ENCODE measurements at regions not wholly inside any gene's neighbourhood (a gene's known extent, or its start where the extent isn't known, plus 50 kb on each side); places are given as distances from the start of the nearest gene placed in this dataset.

GRCh38 chr1:40914927-40915569 lies 52.9 kb upstream of the CITED4 start:
- DNase-seq = peak in 1 of 56 donors; percentile 39

- DNase-seq = peak in 12 of 56 donors; percentile 4 to 68 (median 16)
Observed at GRCh38 chr1:40915581-40915980, 53.4 kb upstream of the CITED4 start.

GRCh38 chr1:40917995-40918711 lies 56.0 kb upstream of the CITED4 start:
- DNase-seq = no peak

GRCh38 chr1:40919475-40920011 lies 57.4 kb upstream of the CITED4 start:
- peak in 53 of 56 donors; percentile 13 to 89 (median 66) for DNase-seq

GRCh38 chr1:40921522-40921921 lies 58.0 kb upstream of the CTPS1 start:
- no peak for DNase-seq

- no peak for DNase-seq
Observed at GRCh38 chr1:40921981-40922677, 57.4 kb upstream of the CTPS1 start.

GRCh38 chr1:40922969-40923368 lies 56.5 kb upstream of the CTPS1 start:
- DNase-seq = peak in 3 of 56 donors; percentile 8 to 20 (median 9)

GRCh38 chr1:40923511-40924020 lies 55.9 kb upstream of the CTPS1 start:
- no peak for DNase-seq

GRCh38 chr1:40924767-40925166 lies 54.7 kb upstream of the CTPS1 start:
- no peak for DNase-seq

- no peak for DNase-seq
Observed at GRCh38 chr1:40925834-40926410, 53.6 kb upstream of the CTPS1 start.

- no peak for DNase-seq
Observed at GRCh38 chr1:40926441-40926840, 53.1 kb upstream of the CTPS1 start.

- DNase-seq = no peak
Observed at GRCh38 chr1:40927781-40928180, 51.7 kb upstream of the CTPS1 start.

- no peak for DNase-seq
Observed at GRCh38 chr1:40928699-40929098, 50.8 kb upstream of the CTPS1 start.

- no peak for DNase-seq
Observed at GRCh38 chr1:40929155-40929554, 50.3 kb upstream of the CTPS1 start.
